SU-DHL-6 (cell line): ENCODE measurements at regions not wholly inside any gene's neighbourhood (a gene's known extent, or its start where the extent isn't known, plus 50 kb on each side); places are given as distances from the start of the nearest gene placed in this dataset.
"Not testable (repeated sequence)": the region's sequence is repeated elsewhere in the genome, so short reads cannot be mapped to it uniquely, and the experiment has no call there.

Experiments
- H2AFZ ChIP-seq: fragments of 200-600 bp; sonication (generic); 2 replicates; pipeline ENCODE4 v1.6.1; 2014; ENCODE audit warnings: low read depth, mild to moderate bottlenecking, moderate library complexity, mixed read lengths, antibody characterized with exemption, low read length; ENCODE audit not compliant: severe bottlenecking
- H3F3A ChIP-seq: fragments of 200-600 bp; shearing (Covaris generic); 2 replicates; pipeline ENCODE4 v1.6.0; 2016; ENCODE audit warnings: antibody characterized with exemption, mild to moderate bottlenecking; ENCODE audit not compliant: insufficient read depth
- H3K27ac ChIP-seq: fragments of 200-600 bp; sonication (generic); 2 replicates; pipeline ENCODE4 v1.5.1; 2016; ENCODE audit warnings: low read depth, mild to moderate bottlenecking, low read length, moderate library complexity, mixed read lengths
- H3K27me3 ChIP-seq: fragments of 200-600 bp; sonication (generic), shearing (Covaris generic); 2 replicates; pipeline ENCODE4 v1.6.0; 2014; ENCODE audit warnings: mild to moderate bottlenecking, low read length
- H3K36me3 ChIP-seq: fragments of 200-600 bp; sonication (generic); 2 replicates; pipeline ENCODE4 v1.6.1; 2014; ENCODE audit warnings: mild to moderate bottlenecking, low read length, mixed read lengths
- H3K4me2 ChIP-seq: fragments of 300-600, 200-600 bp; shearing (Covaris generic), sonication (generic); 2 replicates; pipeline ENCODE4 v1.6.0; 2014; ENCODE audit warnings: low read length, low read depth, mild to moderate bottlenecking; ENCODE audit not compliant: poor library complexity, severe bottlenecking
- H3K4me3 ChIP-seq: fragments of 200-600 bp; sonication (generic); 2 replicates; pipeline ENCODE4 v1.5.1; 2014; ENCODE audit warnings: antibody characterized with exemption, low read length, mild to moderate bottlenecking, mixed read lengths; ENCODE audit not compliant: insufficient read depth, poor library complexity, severe bottlenecking
- H3K79me2 ChIP-seq: fragments of 200-600 bp; sonication (generic); 2 replicates; pipeline ENCODE4 v1.6.1; 2014; ENCODE audit warnings: mild to moderate bottlenecking, low read length, moderate library complexity; ENCODE audit not compliant: insufficient read depth
- H3K9ac ChIP-seq: fragments of 200-600 bp; sonication (generic); 2 replicates; pipeline ENCODE4 v1.7.0; 2014; ENCODE audit warnings: mild to moderate bottlenecking, low read length
- H3K9me2 ChIP-seq: fragments of 200-600 bp; sonication (generic); replicated peaks from 2 replicates; pipeline ENCODE4 v1.6.1; 2014; ENCODE audit warnings: low read length; ENCODE audit not compliant: insufficient read depth
- H3K9me3 ChIP-seq: fragments of 200-600 bp; sonication (generic); 2 replicates; pipeline ENCODE4 v1.6.1; 2014; ENCODE audit warnings: low read length, mixed read lengths; ENCODE audit not compliant: insufficient read depth
- H4K20me1 ChIP-seq: fragments of 200-600 bp; sonication (generic); 2 replicates; pipeline ENCODE4 v1.6.1; 2014; ENCODE audit warnings: low read depth, mild to moderate bottlenecking, antibody characterized with exemption, low read length, moderate library complexity, mixed read lengths
- CTCF ChIP-seq: fragments of 200-600 bp; sonication (generic); IDR thresholded peaks from one replicate; pipeline ENCODE4 v1.5.1; 2017; ENCODE audit warnings: antibody characterized with exemption, mild to moderate bottlenecking, low read length, moderate library complexity; ENCODE audit not compliant: insufficient read depth, poor library complexity, severe bottlenecking
- EZH2phosphoT487 ChIP-seq: fragments of 200-600 bp; sonication (generic), shearing (Covaris generic); conservative IDR thresholded peaks from 2 replicates; pipeline ENCODE4 v1.6.1; 2018; ENCODE audit warnings: mild to moderate bottlenecking, antibody characterized with exemption, low read length, moderate library complexity, mixed read lengths

GRCh38 chr22:25309586-25309985 lies 90.1 kb downstream of the CRYBB2 start:
- not testable (repeated sequence) for H3K4me3 ChIP-seq, H3K79me2 ChIP-seq, H3K9me3 ChIP-seq, H3K9ac ChIP-seq, H3K4me2 ChIP-seq, H3K27ac ChIP-seq, H3K9me2 ChIP-seq, H3K27me3 ChIP-seq, H2AFZ ChIP-seq, H3F3A ChIP-seq, H4K20me1 ChIP-seq, H3K36me3 ChIP-seq

- H3K4me2 ChIP-seq, H3F3A ChIP-seq: not testable (repeated sequence)
Observed at GRCh38 chr22:25311924-25312323, 92.5 kb downstream of the CRYBB2 start.

GRCh38 chr22:25318081-25318823 lies 98.8 kb downstream of the CRYBB2 start:
- Histone ChIP-seq H3K36me3 (no peaks in the 10 kb centered on the region), H3K27ac (no peak overlapping the region)
- no peak for TF ChIP-seq EZH2phosphoT487
- no peak for TF ChIP-seq CTCF

More at GRCh38 chr22:25311924-25312323, 92.5 kb downstream of the CRYBB2 start:
- H3K27ac ChIP-seq, H3K9me3 ChIP-seq, H3K4me3 ChIP-seq, H2AFZ ChIP-seq, H3K36me3 ChIP-seq, H3K27me3 ChIP-seq, H3K9me2 ChIP-seq, H3K79me2 ChIP-seq, H3K9ac ChIP-seq, H4K20me1 ChIP-seq: not testable (repeated sequence)

GRCh38 chr22:25327018-25327755 lies 107.7 kb downstream of the CRYBB2 start:
- Histone ChIP-seq H3K36me3 (no peaks in the 10 kb centered on the region), H3K9me2 (no peaks in the 10 kb centered on the region), H3K9ac (no peak overlapping the region), H3F3A (no peaks in the 10 kb centered on the region), H3K27me3 (no peaks in the 10 kb centered on the region), H3K4me2 (no peak overlapping the region), H3K79me2 (no peaks in the 10 kb centered on the region), H3K27ac (no peak overlapping the region), H4K20me1 (no peaks in the 10 kb centered on the region), H3K4me3 (no peak overlapping the region), H2AFZ (no peak overlapping the region), H3K9me3 (no peaks in the 10 kb centered on the region)
- TF ChIP-seq CTCF (no peak), EZH2phosphoT487 (no peak)

More at GRCh38 chr22:25318081-25318823, 98.8 kb downstream of the CRYBB2 start:
- no peak overlapping the region for H3K4me2 ChIP-seq
- no peaks in the 10 kb centered on the region for H3F3A ChIP-seq
- no peaks in the 10 kb centered on the region for H3K9me2 ChIP-seq
- no peaks in the 10 kb centered on the region for H3K79me2 ChIP-seq
- no peaks in the 10 kb centered on the region for H3K9me3 ChIP-seq
- H2AFZ ChIP-seq, result no peak overlapping the region
- H3K4me3 ChIP-seq, result no peak overlapping the region
- H3K9ac ChIP-seq, result no peak overlapping the region
- no peaks in the 10 kb centered on the region for H4K20me1 ChIP-seq
- no peaks in the 10 kb centered on the region for H3K27me3 ChIP-seq
